GM21529 (cell line): ENCODE measurements at regions not wholly inside any gene's neighbourhood (a gene's known extent, or its start where the extent isn't known, plus 50 kb on each side); places are given as distances from the start of the nearest gene placed in this dataset.

Experiments
- ATAC-seq: cut with Tn5 transposase; IDR thresholded peaks from one replicate; pipeline ENCODE4 v1.9.1; 2021; ENCODE audit not compliant: unreplicated experiment

GRCh38 chr10:43809211-43809930 lies 160.7 kb upstream of the ZNF32 start:
- ATAC-seq, result no peak

DNA sequence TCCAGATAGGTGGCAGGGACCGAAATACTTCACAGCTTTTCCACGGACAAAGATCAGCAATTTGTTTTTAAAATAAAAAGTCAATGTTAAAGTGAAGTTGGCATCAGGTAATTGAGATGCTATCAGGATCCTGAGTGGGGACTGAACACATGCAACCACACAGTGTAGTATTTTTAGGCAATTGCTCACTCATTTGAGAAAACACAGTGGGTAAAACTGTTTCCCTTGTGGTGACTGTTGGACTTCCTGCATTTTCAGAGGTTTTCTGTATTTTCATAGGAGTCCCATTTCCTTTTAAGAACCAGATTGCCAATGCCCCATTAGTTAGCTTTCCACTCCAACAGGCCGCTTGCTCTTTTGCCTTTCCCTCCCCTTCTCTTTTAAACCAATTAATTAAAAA lies 159.5 kb upstream of the ZNF32 start:
- peak; percentile 74 for ATAC-seq

DNA sequence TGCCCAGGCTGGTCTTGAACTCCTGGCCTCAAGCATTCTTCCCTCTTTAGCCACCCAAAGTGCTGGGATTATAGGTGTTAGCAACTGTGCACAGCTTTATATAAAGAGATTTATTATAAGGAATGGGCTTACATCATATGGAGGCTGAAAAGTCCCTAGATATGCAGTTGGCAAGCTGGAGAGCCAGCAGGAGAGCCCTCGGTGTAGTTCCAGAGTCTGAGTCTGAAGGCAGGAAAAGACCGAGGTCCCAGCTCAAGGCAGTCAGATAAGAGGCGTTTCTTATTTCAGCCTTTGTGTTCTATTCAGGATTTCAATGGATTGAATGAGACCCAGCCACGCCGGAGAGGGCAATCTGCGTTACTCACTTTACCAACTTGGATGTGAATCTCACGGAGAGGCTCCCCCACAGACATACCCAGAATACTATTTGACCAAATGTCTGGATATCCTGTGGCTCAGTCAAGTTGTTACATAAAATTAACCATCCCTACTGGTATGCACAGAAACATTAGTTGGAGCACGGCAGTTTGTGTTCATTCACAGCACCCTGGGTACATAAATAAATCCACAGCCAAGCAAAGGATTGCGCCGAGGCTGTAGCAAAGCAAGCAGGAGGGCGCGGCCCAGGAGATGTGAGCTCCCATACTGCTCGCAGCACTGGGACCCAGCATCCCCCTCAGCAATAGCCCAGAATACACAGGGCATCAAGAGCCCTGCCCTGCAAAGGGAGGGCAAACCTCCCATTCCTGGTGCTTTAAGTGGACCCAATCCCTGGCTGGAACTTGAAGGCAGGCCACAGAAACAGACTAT lies 158.4 kb upstream of the ZNF32 start:
- no peak for ATAC-seq

GRCh38 chr10:43803791-43804190 lies 155.1 kb upstream of the ZNF32 start:
- ATAC-seq, result no peak

GRCh38 chr10:43802988-43803696 lies 154.5 kb upstream of the ZNF32 start:
- no peak for ATAC-seq

GRCh38 chr10:43801626-43802025 lies 152.9 kb upstream of the ZNF32 start:
- no peak for ATAC-seq

DNA sequence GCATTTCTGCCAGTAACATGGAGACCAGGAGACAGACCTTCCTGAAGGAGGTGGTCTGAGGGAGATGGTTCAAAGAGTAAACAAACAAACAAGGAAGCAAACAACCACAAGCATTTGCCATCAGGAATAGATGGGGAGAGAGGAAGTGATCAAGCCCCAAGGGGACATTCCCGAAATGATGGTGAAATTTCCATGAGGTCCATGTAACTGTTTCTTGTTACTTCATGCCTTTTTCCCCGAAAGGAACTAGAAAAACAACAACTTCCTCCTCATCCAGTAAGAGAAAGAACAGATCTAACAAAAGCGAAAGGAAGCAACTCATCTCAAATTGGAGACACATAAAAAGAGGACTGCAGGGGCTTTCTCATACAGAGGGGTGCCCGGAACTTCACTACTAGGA lies 152.5 kb upstream of the ZNF32 start:
- no peak for ATAC-seq

DNA sequence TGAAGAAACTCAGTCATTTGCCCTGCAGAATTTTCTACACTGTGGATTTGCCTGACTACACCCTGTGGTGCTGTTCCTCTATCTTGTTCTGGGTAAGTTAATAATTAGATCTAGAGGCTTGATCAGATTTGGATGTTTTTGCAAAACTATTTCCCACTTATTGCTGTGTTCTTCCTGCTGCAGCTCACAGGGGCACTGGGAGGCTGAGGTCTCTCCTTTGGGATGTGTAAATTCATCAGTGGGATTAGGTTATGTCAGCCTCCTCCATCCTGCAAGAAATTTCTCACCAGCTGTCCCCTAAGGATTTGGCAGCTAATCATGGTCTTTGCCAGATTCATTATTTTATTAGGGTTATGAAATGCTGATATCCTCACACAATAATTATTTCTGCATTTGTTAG lies 148.1 kb upstream of the ZNF32 start:
- ATAC-seq, result no peak

DNA sequence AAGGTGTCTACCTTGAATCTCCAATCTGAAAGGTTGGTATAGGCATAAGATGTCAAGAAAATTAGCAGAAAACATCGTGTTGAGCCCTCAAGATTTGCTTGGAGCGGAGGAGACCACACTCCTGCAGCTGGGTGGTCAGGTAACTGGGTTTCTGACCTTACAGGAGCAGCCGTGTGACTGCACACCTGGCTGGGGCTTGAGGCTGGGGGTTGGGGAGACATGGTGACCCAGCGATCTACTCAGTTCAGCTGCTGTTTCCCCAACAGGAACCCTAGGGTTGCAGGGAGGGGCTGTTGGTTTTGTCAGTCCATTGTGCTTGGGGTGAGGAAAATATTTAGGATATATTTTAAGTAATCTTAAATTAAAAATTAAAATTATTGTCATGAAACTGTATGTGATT lies 147.0 kb upstream of the ZNF32 start:
- no peak for ATAC-seq

- ATAC-seq, result no peak
Observed at GRCh38 chr10:43795093-43795492, 146.4 kb upstream of the ZNF32 start.

DNA sequence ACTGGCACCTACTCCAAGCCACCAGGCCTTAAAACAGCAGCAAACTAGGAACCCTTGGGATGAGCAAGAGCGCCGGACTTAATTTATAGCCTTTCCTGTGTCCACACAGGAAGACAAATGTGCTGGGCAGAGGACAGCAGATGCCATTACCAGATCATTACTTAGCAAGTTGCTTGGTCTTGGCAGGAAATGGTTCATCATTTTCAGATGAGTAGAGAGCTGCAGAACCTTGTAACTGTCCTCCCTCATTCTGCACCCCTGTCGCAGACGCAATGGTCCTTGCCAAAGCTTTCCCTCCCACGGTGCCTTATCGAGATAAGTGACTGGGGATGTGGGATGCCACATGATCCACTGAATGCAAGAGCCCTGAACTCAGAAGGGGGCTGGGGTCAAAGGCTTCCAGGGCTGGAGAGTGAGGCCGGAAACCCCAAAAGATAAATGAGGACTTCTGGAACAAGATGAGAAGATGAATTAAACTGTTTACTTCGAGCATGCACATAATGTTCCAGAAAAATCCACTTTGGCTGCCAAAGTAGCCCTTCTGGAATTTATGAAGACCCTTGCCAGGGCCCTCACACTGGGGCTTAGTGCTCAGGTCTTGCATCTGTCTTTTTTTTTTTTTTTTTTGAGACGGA lies 145.6 kb upstream of the ZNF32 start:
- ATAC-seq, result no peak

DNA sequence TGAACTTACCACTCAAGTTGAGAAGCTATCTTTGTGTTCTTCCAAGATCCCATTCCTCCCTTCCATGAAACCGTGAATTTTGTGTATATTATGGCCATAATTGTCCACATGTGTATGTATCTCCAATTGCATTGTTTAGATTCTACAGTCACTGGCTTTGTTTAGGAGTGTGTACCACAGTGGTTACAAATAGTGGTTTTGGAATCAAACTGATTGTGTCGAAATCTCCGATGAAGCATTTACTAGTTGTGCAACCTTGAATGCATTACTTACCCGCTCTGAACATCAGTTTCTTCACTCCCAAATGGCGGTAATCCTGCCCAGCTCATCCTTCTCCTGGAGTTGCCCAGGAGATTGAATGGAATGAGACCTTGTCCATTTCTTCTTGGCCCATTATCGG lies 145.0 kb upstream of the ZNF32 start:
- ATAC-seq, result no peak

DNA sequence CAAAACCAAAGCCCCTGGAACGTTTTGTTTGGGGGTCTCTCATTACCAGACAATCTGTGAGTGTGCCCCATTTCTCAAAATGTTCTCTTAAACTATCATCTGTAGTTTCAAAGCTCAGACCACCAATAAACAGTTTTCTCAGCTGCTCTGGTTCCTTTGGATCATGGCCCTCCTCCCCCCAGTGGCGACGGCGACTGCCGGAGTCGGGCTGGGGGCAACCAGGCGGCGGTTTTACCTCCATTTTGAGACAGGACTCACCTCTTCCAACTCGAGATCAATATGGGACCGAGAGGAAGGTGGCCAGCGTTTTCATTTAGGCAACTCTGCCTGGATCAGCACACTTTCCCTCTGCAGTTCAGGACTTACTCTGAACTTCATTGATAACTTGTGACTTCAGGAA lies 141.5 kb upstream of the ZNF32 start:
- no peak for ATAC-seq

GRCh38 chr10:43785252-43785651 lies 136.6 kb upstream of the ZNF32 start:
- no peak for ATAC-seq

DNA sequence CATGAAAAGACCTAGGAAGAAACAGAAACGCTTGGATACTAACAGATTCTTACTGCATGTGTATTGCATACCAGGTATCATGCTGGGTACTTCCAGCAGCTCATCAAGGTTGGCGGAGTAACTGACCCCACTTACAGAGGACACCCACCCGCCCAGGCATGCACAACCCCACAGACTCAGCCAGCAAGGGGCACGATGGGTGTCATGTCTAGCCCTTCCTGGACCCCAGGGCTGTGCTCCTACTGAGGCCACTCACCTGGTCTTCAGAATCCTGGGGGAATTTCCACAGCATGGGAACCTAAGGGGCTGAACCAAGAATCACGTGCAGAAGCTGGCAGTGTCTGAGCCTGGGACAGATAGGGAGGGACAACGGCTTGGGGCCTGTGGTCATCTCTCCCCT lies 134.1 kb upstream of the ZNF32 start:
- no peak for ATAC-seq

- ATAC-seq, result no peak
Observed at GRCh38 chr10:43781480-43782361, 133.0 kb upstream of the ZNF32 start.

GRCh38 chr10:43778571-43778970 lies 129.9 kb upstream of the ZNF32 start:
- no peak for ATAC-seq

DNA sequence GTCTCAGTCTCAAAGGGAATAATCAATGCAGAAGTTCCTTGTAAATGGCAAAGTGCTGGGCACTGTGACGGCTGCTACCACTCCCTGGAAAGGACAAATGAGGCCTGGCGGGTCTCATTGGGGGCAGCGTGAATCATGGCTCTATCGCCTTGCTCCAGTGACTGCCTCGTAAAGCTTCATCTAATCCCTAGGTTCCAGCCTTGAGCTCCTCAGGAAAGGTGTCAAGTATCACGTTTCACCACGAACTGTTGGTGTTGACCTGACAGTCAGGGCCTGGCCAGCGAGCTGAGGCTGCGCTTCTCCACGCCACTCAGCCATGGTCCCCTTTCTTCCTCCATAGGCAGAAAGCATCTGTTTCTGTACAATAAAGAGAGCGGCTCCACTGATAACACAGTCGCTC lies 126.7 kb upstream of the ZNF32 start:
- no peak for ATAC-seq

- no peak for ATAC-seq
Observed at GRCh38 chr10:43774234-43774769, 125.6 kb upstream of the ZNF32 start.

- ATAC-seq, result no peak
Observed at GRCh38 chr10:43773736-43774135, 125.1 kb upstream of the ZNF32 start.
